Amygdala (tissue), 56 donors: ENCODE measurements at regions not wholly inside any gene's neighbourhood (a gene's known extent, or its start where the extent isn't known, plus 50 kb on each side); places are given as distances from the start of the nearest gene placed in this dataset.
"Not testable (repeated sequence)": the region's sequence is repeated elsewhere in the genome, so short reads cannot be mapped to it uniquely, and the experiment has no call there.

Experiments
- DNase-seq, 56 donors: peaks; one replicate each; lab custom pipeline; 2025; lab: John Stamatoyannopoulos, UW

DNA sequence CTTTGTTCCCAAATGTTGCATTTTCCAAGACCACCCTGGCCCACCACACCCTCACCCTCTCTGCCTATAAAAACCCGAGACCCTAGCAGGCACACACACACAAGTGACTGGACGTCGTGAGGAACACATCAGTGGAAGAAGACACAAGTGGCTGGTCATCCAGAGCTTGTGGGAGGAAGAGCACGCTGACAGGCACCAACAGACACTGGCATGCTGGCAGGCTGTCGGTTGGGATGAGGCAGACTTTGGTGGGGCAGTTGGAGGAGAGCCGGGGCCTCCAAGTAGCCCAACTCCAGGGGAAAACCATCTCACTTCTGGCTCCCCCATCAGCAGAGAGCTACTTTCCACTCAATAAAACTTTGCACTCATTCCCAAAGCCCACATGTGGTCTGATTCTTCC lies 225.5 kb upstream of the ZEB2 start:
- no peak for DNase-seq

DNA sequence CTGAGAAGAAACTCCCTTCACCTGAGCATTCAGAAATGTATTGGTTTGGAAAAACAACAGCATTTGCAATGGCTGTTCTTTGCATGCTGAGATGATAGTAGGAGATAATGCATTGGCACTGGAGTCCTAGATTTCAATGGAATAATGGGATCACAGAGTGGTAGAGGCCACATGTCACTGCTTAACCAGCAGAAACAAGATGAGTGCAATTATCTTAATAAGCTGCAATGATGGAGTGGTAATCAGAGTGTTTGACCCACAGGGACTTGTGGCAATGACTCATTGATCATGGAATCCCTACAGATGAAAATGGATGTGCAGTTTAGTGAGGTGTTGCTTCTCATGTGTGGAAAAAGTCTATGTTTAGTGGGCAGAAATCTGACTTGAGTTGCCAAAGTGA lies 218.8 kb upstream of the ZEB2 start:
- no peak for DNase-seq

DNA sequence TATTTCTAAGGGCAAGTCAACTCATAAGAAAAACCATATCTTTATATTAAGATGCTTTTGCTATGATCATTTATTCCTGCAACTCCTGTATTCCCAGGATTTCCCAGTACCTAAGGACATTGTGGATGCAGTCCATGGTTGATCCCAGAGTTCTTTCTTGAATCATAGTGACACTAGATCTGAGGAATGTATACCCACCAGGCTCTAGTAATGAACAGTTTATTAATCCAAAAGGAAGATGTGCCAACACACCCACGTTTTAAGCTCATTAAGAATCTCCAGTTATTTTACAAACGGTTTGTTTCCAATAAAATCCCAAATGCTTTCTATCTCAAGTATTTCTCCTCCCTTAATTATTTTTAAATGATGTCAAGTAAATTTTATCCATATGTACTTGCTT lies 210.8 kb upstream of the ZEB2 start:
- DNase-seq, result no peak

DNA sequence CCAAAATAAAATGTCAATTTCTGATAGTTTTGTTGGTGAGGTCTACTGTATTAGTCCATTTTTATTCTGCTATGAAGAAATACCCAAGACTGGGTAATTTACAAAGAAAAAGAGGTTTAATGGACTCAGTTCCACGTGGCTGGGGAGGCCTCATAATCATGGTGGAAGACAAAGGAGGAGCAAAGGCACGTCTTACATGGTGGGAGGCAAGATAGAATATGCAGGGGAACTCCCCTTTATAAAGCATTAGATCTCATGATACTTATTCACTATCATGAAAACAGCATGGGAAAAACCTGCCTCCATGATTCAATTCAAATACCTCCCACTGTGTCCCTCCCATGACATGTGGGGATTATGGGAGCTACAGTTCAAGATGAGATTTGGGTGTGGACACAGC lies 204.5 kb upstream of the ZEB2 start:
- DNase-seq, result not testable (repeated sequence)

DNA sequence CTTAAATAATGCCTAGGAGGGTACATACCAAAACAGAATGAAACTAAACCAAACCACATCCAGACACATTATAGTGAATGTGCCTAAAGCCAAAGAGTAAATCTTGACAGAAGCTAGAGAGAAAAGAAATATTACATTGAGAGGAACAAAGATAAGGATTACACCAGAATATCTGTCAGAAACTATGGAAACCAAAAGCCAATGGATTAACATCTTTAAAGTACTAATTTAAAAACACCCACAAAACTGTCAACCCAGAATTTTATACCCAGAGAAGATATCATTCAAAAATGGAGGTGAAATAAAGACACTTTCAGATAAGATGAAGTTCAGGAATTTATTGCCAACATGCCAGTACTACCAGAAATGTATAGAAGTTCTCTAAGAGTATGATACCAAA lies 198.5 kb upstream of the ZEB2 start:
- no peak for DNase-seq

DNA sequence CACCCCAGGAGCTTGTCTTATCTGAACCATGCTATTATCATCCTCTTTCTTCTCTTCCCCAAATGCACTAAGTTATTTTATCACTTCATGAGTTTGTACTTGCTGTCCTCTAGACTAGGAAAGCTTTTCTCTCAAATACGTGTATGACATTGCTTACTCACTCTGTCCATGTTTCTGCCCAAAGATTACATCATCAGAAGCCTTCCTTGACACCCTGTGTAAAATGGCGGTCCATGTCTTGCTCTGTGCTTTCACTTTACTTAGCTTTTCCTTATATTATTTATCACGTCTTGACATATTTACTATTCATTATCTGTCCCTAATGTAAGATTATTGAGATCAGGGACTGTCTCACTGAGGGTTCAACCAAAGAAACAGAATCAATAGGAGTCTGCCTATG lies 196.1 kb upstream of the ZEB2 start:
- DNase-seq, result no peak

DNA sequence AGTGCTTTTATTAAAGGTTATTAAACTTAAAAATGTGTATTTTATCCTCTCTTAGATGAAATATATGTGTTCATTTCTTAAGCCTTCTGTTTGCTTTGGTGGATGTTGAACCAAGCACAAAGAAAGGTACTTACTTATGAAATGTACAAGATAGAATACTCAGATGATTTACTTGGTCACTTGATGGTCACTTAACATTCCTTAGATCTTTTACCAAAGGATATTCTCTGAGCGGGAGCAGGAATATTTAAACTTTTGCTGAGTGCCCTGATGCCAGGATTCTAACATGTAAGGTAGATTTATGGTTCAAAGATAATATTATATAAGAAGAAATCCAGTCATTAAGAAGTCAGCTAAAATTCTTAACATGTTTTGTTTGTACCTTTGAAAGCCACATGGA lies 193.5 kb upstream of the ZEB2 start:
- DNase-seq, result no peak

DNA sequence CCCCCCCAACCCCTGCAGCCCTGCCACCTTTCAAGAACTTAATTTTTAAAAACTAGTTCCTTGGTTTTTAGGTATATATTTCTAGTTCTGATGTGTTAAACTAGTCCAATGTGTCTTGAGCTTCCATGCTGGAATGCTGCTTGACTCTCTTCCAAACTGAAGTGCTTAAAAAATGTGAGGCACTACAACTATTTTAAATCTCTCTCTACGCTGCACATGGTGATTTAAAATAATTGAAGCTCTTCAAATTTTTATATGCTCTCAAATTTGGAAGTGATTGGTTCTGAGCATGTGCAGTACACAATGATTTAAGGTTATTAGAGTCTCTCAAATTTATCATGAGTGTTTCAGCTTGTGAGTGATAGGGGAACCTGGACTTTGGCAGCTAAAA lies 192.6 kb upstream of the ZEB2 start:
- no peak for DNase-seq

DNA sequence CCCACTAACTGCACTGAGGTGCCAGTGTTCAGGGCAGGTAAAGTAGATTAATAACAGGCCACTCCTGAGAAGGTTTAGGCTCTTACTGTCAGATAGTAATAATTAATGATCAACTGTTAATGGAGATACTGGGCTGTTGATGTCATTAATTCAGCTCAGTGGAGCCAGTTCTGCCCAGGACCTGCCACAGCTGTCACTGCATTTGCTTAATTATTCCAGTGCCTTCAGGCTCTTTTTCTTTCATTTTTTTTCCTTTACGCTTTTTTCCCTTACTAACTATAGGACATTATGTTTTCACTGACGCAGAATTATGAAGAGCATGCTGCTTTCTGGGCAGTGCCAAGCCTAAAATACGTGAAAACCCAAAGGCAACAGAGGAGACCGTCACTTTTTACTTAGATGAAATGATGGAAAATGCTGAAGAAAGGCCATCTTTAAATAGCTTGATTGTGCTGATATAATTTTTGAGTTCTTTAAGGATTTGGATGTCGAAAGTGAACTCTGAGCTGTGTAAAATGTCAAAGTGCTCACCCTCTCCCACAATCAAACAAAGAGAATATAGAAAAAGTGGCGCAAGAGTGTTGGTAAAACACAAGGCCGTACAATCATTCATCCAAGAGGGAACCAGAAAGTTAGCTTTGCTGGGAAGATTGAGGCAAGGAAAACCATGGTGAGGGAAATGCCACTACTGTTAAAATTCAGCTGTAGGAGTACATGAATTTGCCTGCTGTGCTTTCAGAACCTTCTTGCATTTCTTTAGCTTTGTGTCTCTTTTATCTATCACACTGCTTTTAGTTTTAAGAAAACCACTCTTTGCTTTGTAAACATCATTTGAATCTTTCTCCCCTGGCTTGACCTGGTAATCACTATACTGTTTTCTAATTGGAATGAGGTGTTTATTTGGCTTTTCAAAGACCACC lies 192.0 kb upstream of the ZEB2 start:
- no peak for DNase-seq

DNA sequence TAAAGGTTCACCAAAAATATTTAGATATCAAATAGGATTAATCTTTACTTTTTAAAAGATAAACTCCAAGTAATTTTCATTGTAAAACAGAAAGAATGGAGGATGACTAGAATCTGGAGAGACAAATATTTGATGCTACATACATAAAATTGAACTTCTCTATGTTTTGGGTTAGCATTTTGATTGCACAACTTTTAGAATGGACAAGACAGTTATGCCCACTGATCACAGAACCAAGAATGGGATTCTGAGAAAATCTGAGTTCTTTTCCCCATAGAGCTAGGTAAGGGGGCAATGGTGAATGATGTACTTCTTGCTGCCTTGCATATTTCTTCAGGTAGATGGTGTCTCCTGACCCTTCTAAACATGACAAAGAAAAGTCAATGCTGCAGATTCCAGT lies 191.2 kb upstream of the ZEB2 start:
- DNase-seq, result no peak

DNA sequence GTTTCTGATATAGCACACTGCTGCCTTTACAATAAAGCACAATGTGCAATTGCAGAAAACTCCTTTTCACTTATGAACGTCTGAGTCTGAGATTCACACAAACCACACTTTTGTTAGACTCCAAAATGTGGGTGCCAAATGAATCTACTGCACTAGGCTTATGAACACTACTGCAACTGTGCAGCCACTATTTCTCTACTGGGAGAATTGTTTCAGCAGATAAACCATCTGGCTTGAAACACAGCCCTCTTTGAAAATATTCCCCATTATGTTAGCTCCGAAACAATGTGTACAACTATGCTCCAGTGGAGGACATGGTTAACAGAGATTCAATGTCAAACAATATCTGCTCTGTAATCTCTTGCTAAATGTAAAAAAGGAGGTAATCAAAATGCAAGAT lies 188.7 kb upstream of the ZEB2 start:
- peak in 31 of 56 donors; percentile 0 to 87 (median 29) for DNase-seq

DNA sequence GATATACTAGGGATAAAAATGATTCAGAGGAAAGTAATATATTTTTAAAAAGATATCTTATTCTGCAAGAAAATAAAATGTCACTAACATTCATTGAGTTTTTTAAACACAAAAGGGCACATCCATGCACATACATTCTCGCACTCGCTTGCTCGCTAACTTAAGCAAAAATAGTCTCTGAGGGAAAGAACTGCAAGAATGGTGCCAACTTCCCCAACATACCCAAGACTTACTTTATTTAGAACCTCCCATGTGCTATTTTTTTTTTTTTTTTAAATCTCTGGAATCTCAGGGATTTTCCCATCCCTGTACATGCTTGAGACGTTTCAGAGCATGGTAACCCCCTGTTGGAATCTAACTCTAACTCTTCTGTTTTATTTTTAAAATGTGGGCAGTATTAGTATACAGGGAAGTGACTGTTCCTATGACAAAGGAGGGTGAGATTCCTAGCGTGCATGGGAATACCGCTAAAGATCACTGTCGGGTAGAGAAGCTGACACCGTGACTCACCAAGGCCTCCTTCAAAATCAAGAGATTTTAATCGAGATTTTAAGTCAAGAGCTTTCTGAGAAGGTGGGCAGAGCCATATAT lies 187.9 kb upstream of the ZEB2 start:
- DNase-seq, result peak in 2 of 56 donors; percentile 1 to 2

DNA sequence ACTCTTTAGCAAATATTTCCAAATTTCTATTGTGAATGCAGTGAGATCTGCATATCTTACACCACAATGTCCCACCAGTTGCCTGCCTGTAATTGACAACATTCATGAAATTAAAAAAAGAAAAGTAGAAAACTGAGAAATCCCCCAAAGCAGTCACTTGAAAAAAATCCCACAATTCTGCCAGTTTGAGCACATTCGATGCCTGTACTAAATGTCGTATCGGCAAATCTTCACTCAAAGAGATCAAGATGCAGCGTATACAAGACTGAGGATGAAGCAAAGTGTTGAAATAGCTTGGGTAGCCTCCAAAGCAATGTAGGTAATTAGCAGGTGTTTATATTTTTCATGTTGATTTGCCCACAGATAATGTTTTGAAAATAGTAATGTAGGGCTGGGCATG lies 186.7 kb upstream of the ZEB2 start:
- DNase-seq, result no peak

DNA sequence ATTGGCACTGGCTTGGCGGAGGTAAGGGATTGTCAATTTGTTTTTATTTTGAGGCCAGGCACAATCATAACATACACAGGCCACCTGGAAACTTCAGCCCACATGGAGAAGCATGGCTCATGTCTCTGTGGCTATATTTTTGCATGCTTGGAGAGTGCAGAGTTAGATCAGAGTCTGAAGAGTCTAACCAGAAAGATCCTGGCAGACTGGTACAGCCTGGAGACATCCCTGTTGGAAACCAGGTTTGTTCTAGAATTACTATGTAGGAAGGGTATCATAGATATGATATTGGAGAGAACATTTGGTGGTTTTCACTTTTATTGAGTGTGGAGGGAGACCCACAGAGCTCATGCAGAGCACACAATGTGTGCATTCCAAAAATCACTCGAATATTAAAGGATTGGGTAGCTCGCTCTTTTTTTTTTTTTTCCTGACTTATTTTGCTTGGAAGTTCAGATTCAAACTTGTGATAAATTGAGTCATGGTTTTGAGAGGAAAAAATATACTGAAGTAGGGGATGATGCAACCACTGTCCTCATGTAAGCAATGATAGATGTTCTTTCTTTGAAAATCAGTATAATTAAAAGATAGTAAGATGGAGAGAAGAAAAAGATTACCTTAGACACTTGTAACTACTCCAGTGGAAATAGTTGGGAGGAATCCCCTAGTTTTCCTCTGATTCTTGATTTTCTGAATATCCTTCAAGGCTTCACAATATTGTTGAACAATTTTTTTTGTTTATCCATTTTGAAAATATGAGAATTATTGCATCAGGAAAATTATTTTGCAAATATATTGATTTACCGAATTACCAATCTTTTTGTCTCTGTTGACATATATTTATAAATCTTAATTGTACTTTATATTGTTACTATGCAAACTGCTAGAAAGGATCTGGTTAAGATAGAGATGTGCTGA lies 185.7 kb upstream of the ZEB2 start:
- DNase-seq, result no peak

DNA sequence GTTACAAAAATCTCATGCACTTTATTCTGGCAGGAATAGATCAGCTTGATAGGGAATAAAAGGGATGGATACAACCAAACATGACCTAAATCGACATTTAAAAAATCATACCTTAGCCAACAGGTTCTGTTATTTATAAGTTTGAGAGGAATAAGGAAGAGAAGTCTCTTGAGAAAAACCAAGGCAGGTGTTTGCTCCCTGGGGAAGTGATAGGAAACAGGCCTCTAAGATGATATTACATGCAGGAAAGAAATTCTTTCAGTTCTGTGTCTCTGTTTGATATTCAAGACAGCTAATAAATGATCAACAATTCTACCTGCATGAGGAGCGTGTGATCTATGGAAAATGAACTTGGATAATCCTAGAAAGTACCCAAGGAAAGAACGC lies 184.8 kb upstream of the ZEB2 start:
- no peak for DNase-seq

DNA sequence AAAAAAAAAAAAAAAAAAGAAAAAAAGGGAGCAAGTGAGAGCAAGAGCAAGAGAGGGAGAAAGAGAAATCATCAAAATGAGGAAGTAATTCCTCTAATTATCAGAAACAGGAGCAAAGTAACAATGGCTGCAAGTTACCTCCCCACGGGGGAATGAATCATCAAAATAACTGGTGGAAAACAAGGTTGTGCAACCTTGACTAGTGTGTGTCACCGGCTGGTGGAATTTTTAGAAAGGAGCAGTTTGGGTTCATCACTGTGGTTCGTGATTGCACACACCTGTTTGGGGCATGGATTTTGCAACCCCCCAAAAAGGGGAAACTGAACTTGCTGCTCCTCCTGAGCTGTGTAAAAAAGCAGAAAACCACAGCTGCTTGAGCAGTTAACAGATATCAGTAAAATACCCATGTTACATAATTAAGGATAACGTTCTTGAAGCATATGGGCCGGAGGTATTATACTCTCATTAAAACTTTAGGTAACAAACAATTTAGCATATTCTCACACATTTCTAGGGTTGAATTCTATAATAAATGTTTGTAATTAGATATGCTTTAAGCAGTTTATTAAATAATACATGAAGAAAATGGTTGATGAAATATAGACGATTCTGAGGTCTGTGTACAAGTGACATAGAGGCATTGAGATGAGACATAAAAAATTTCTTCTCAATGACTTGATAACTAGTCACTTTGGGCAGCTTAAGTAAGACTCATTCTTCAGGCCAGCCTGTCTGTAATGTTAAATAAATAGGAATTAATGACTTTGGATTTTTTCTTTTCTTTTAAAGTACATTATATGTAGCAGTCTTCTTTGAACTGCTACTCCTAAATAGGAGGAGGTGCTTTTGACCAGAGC lies 184.2 kb upstream of the ZEB2 start:
- DNase-seq, result peak in 2 of 56 donors; percentile 1 to 9

DNA sequence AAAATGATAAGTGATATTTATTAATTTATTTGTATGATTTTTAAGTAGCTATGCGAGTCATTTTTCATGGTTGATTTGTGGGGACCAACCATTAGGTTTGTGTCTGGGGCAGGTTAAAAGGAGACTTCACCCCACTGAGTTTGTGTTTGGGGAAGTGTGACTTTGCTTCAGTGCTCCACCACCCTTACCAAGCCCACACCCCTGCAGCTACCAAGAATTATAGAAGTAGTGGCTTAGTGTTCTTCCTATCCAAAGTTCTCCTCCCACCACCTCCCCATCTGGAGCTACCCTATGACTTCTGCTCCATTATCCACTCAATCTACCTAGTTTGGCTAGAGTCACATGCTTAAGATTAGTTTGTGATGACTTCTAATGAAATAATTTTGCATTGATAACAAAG lies 182.1 kb upstream of the ZEB2 start:
- DNase-seq, result peak in 2 of 56 donors; percentile 3 to 20

DNA sequence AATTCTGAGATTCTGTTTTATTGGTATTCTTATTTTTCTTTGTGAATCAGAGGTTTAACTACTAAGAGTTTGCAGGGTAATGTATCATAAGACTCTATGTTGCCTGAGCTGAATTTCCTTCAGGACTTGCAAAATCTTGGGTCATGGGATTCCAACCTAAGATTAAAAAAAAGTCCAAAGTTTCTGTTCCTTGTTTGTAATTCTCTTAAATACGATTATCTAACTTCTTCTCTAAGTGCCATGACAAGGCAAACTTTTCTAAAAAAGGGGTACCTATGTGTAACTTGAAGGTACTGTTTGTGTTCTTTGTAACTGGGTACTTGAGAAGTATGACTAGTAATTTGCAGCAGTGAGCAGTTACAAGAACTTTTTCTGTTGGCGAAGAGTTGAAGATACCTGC lies 181.3 kb upstream of the ZEB2 start:
- no peak for DNase-seq

DNA sequence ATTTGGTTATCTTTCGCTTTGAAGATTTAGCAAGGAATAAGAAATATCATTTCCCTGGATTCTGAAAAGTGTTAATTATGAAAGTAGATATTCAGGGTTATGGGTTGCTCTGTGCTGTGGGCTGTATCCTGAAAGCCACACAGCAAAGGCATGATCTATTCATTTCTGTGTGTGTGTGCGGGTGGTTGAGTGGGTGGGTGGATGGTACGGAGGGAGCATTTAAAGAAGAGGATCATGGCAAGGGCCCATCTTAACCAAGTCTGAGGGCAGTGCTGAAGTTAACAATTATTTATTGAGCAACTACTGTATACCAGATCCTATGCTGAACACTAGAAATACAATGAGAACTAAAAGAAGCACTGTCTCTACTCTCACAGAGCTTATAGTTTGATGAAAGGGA lies 178.2 kb upstream of the ZEB2 start:
- DNase-seq, result no peak

DNA sequence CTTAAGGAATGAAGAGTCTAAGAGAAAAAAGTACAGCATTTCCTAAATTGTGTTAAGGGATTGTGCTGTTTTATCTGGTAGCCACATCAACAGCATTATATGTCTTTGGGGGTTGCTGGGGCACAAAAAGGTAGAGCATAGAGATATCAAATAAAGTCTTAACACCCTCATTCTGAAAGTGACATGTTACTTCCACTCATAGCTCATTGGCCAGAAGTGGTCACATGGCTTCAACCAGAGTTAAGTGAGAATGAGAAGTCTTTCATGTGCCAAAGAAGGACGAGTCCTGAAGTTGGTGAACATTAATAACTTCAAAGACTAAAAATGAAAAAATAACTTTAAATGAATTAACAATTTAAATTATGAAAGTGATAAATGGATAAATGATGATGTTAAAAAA lies 175.7 kb upstream of the ZEB2 start:
- DNase-seq, result no peak
